Stimulated activated CD8-positive, alpha-beta memory T cell treated with anti-CD3 and anti-CD28 coated beads, Interleukin-7, amount 100 ng/mL, for 24 hours (primary cell): ENCODE measurements at regions not wholly inside any gene's neighbourhood (a gene's known extent, or its start where the extent isn't known, plus 50 kb on each side); places are given as distances from the start of the nearest gene placed in this dataset.

ENCODE experiments used
- DNase-seq: peaks from one replicate; pipeline ENCODE4 v3.0.0-alpha.2; 2020; ENCODE audit warnings: low read depth

DNA sequence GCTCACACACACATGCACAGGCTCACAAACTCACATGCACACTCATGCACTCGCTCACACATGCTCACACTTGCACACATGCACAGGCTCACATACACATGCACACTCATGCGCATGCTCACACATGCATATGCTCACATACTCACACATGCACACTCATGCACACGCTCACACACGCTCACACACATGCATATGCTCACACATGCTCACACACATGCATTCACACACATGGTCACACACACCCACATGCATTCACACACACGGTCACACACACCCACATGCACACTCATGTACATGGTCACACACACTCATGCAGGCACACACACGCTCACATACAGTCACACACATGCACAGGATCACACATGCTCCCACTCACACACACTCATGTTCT is 132.8 kb upstream of the SMAD3 start:
- no peak for DNase-seq

DNA sequence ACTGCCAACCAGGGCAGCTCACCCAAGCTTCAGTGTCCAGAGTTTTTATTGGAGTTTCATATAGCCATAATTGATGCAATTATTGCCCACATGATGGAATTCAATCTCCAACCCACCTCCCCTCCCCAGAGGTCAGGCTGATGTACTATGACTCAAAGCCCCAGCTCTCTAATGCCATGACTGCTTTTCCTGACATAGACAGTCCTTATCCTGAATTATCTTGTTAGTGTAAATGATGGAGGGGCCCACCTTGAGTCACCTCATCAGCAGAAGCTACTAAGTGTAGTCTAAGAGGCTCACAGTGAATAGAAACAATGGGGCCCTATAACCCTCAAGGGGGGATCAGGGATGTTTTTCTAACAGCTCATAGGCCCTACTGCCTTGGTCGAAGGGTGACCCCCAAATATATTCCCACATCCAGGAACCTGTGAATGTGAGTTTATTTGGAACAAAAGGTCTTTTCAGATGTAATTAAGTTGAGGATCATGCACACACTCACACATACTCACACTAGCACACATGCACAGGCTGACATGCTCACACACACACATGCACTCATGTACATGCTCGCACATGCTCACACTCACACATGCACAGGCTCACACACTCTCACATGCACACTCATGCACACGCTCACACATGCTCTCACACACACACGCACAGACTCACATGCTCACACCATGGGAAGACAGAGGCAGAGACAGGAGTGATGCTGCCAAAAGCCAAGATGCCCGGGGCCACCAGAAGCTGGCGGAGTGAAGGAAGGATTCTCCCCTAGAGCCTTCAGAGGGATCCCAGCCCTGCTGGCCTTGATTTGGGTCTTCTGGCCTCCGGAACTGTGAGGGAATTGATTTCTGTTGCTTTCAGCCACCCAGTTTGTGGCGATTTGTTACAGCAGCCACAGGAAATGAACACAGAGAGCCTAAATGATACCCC is 131.2 kb upstream of the SMAD3 start:
- DNase-seq, result no peak

DNA sequence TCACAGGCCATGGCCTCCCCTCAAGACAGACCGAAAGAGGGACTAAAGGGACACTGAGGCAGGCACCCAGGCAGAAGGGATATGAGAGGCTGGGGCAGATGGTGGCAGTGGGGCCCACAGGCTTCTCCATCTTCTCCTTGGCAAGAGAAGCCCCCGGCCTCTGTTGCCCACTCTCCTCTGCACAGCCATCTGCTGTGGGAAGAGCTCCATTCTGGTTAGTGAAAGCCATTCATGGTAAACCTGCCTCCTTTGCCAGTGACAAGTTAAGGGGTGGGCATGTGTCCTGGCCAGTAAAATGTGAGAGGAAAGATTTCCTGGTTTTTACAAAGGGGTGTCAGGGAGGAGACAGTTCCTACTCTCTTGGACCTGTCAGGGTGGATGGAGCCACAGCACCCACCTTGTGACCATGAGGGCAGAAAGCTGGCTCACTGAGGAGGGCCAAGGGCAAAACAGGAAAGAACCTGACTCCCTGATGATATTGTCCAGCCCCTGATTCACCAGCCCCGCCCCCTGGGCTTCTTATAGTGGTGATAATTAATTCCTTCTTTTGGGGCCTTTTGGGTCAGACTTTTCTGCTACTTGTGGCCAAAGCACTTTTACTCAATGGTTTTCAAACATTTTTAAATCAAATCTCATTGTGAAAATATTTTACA is 130.4 kb upstream of the SMAD3 start:
- DNase-seq, result no peak

DNA sequence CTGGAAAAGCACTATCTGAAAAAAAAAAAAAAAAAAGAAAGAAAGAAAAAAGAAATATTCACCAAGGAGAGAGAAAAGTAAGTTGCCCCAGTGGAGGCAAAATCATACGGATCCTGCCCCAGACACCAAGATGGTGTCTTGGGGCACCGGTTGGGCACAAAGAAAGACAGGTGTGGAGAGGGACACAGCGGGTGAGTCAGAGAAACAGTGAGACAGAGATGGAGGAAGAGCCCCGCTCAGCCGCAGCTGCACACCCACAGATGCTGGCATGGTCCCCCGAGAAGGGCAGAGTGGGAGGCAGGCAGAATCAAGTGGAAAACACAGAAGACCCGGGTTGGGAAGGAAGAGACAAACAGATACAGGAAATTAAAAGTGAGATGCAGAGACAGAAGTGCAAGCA is 129.7 kb upstream of the SMAD3 start:
- DNase-seq, result no peak

DNA sequence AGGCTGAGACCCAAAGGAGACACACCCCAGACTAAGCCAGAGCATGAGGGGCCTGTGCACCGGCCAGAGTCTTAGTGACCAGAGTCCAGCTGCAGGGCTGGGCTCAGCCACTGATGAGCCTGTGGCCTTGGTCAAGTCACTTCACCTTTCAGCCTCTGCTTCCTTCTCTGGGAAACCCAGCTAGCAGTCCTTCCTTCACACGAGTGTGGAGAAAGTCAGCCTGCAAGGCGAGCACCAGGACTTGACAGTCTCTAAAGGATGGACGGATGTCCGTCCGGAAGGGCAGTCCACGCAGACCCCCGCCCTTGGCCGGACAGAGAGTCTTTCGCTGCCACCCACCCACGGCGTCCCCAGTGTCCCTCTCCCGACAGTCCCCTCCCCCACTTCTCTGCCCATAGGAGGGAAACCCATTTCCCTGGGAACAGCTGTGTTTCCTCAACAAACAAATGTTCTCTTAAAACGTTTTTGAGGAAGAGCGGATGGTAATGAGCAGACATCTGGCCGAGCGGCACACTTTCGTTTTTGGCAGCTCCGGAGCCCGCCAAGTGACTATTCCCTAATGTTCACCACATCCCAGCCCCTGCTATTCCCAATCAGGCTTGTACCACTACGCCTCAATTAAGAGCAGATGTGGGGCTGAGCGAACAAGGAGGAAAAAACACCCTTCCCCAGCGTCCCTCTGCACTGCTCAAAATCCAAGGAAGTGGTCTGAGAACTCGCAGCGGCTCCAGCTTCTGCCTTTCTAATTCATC is 129.1 kb upstream of the SMAD3 start:
- DNase-seq, result no peak

- no peak for DNase-seq
These were observed 128.4 kb upstream of the SMAD3 start for GRCh38 chr15:66936861-66937582.

- no peak for DNase-seq
These were observed 127.8 kb upstream of the SMAD3 start for GRCh38 chr15:66937588-66937987.

DNA sequence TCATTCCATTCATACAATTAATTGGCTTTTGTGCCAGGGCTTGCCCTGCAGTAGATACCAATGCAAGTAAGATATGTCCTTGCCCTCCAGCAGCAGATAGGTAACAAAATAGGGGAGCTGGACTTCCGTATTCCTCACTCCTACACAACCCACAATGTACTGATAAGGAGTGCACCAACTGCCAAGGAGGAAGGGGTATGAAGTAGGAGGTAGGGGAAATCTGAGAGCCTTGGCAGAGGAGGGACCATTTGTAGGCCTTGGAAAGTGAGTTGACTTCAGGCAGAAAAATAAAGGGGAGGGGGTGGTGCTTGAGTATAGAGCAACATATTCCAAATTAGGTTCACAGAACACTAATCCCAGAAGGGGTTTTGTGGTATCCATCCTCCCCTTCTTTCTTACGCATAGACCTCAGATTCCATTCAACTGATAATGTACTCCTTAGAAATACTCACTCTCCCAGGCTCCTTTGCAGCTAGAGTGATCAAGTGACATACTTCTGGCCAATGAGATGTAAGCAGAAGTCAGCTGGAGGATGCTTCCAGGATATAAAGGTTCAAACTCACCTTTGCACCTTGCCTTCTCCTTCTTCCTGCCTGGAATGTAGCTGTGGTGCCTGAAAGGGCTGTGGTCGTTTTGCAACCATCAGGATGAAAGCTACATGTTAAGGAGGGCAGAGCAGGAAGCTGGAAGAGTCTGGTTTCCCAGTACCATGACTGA is 127.1 kb upstream of the SMAD3 start:
- no peak for DNase-seq

- no peak for DNase-seq
These were observed 126.4 kb upstream of the SMAD3 start for GRCh38 chr15:66939016-66939415.

DNA sequence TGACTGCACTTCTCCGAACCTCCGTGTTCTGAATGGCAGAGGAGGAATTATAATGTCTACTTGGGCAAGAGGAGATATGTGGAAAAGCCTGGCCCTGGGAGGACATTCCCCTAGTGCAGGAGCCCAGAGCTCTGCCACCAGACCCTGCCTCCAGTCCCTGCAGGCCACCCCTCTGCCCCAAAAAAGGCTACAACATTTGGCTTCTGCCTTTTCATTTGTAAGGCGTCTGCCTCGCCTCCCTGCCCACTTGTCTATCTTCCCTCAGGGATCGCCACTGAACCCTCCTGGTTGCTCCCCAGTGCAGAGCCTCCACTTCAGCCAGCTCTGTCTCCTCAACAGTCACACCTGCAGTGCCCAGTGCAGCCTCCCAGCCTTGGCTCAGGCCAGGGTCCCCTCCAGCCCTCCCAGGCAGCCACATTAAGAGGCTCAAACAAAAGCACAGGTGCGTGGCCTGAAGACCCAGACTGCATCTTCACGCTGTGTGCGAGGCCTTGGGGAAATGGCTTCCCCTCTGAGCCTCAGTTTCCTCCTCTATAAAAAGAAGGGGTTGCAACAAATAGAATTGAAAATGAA is 125.9 kb upstream of the SMAD3 start:
- DNase-seq, result no peak

GRCh38 chr15:66940368-66940767 is 125.0 kb upstream of the SMAD3 start:
- no peak for DNase-seq

GRCh38 chr15:66941108-66941711 is 124.2 kb upstream of the SMAD3 start:
- no peak for DNase-seq

DNA sequence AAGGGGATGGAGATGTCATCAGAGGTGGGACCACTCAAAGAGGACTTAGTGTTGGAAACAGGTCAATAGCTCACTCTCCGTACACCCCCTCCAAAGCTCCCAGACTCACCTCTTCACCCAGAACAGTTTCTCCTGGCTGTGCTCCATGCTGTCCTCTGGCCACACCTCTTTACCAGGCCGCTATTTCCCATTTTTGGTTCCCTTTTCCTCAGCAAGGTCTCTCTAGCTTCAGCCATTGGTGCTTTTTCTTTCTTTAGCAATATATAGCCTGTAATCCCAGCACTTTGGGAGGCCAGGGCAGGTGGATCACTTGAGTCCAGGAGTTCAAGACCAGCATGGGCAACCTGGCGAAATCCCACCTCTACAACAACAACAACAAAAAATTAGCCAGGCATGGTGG is 123.6 kb upstream of the SMAD3 start:
- DNase-seq, result no peak

DNA sequence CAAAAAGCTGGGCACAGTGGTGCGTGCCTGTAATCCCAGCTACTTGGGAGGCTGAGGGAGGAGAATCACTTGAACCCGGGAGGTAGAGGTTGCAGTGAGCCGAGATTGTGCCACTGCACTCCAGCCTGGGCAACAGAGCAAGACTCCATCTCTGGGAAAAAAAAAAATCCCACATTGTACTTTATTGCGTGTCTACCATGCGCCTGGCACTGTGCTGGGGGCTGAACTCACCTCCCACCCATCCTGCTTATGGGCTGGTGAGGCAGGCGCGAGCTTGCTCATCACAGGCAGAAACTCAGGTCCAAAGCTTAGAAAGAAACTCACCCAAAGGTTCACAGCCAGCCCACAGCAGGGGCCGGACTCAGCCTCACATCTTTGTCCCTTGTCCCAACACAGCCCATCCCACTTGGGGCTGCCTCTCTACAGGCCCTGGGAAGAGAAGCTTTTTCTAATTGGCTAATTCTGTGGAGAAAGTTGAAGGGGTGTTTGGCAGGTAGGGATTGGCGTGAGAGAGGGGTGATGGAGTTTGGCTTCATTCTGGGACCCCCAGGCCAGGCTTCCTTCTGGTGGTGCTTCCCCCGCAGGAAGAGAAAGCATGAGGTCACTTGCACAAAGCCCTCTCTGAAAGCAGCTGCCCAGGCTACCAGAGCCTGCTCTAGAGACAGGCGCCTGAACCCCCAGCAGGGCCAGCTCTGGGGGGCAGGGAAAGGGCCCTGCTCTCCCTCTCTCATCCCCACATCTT is 122.6 kb upstream of the SMAD3 start:
- DNase-seq, result no peak

DNA sequence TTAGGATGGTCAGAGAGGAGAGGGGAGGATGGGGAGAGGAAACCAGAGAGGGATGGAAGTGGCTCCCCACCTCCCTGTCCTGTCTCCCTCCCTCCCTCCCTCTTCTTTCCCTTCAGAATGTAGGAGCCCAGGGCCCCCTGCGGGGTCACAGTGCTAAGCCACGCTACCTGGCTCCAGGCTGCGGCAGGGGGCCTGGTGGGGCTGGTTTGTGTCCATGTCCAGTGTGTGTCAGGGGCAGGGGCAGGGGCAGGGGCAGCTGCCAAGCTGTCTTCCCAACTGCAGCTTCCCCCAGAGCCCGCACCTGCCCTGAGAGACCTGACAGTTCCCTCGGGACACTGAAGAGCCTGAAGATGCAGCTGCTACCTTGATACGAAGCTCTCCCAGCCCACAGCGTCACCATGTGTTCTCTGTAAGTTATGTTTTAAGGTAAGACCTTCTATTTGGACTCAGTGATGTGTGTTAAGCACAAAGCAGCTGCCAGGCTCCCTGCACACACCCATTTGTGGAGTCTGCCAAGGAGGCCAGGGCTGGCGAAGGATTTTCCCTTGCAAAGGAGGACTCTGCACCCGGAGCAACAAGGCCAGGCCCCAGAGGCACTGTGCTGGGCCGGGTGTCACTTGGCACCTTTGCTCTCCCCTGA is 121.8 kb upstream of the SMAD3 start:
- DNase-seq, result no peak

DNA sequence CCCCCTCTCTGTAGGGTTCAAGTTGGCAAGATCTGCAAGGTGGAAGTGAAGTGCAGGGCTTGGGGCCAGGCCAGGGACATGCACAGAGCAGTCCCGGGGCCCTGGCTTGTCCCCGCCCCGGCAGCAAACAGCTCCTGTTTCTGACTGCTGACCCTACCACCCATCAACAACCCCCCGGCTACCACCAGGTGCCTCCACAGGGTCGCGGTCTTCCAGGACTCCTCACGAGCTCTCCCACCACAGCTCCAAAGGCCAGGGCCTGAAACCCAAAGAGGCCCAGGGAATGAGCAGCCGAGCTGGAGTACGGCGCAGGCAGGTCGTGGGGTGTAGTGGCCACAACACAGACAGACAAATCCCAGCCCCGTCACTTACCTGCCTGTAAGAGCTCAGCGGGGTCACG is 121.3 kb upstream of the SMAD3 start:
- no peak for DNase-seq

DNA sequence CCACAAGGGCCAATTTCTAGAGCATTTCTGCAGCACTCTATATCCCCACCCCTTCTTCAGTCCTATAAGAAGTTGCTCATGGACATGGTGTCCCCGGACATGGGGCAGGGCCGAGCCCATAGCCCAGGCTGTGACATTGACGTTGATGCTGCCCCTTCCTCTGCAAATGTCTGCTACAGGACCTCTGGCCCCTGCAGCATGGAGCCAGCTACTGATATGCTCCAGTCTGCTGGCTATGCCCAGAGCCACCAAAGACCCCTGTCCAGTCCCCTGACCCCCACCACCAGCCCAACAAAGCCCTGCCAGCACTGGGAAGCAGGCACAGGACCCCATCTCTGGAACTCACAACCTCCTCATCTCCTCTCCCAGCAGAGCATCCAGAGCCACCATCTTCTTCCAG is 120.1 kb upstream of the SMAD3 start:
- DNase-seq, result no peak

- DNase-seq, result no peak
These were observed 119.6 kb upstream of the SMAD3 start for GRCh38 chr15:66945842-66946241.

DNA sequence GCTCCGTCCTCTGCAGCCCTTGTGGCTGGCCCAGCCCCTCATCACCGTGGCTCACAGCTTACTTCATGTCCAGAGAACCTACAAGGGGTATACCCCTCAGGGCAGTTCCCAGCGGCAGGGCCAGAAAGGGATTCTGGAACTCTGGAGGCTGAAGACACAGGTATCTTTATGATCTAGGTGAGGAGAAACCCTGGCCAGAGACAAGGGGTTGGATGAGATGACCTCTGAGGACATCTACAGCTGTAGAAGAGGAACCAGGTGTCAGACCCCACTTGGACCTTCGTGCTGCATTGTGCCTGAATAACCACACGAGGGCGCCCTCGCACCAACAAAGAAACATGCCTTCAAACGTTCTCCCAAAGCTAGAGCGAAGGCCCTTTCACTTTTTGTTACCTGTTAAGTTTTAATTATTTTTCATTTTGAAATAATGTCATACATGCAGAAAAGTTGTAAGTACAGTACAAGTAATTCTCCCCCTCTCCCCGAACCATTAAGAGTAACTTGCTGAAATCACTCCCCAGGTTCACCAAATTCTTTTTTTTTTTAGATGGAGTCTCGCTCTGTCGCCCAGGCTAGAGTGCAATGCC is 118.7 kb upstream of the SMAD3 start:
- DNase-seq, result peak; percentile 35
